IPS DF 19.7 (cell line): ENCODE measurements at regions not wholly inside any gene's neighbourhood (a gene's known extent, or its start where the extent isn't known, plus 50 kb on each side); places are given as distances from the start of the nearest gene placed in this dataset.

Experiments
- DNase-seq: peaks from one replicate; pipeline ENCODE4 v3.0.0-alpha.2; 2013; ENCODE audit warnings: low read depth, low spot score

DNA sequence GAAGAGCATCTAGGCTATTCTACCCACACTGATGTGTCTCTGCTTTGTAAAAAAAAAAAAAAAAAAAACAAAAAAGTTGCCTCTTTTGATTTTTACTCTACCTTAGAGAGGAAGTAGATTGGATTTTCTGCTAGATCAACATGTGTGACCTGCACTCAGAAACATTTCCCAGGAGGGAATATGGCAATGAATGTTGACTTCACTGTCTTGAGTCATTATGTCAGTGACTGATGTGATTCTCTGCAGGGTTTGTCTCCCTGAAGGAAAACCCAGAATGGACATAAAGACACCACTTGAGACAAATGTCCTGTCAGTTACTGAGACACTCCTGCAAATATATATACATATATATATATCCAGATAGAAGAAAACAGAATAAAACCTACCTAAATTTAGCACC is 370.3 kb downstream of the BMPER start:
- no peak for DNase-seq

- DNase-seq: no peak
Observed at GRCh38 chr7:34277016-34277802, 371.9 kb downstream of the BMPER start.

DNA sequence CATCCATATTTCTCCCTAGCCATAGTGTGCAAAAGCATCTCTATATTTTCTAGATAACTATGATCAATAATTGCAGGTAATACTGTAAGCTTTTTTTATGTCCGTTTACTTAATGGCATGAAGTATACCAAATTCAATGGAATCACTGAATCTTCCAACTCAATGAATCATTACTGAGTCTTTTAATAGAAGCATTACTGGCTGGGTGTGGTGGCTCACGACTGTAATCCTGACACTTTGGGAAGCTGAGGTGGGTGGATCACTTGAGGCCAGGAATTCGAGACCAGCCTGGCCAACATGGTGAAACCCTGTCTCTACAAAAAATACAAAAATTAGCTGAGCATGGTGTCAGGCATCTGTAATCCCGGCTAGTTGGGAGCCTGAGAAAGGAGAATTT is 372.5 kb downstream of the BMPER start:
- DNase-seq: no peak

GRCh38 chr7:34281260-34281659 is 375.9 kb downstream of the BMPER start:
- DNase-seq: no peak

- no peak for DNase-seq
Observed at GRCh38 chr7:34282271-34282670, 375.7 kb upstream of the NPSR1 start.

DNA sequence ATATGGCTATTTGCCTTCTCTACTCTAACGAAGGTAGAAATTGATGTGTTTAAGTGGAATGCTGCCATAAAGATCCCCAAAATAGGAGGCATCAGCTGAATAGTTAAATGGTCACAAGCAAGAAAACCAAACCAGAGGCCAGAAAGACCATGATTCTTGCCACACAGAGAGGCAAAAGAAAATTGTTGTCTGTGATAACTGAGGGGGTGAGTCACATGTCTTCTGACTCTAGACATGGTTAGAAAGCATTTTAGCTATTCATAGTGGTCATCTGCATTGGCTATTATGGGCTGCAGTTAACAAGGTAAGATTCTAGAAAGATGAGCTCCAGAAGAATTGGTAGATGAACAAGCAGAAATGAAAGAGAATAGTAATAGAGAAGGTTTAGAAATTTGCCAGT is 361.4 kb upstream of the NPSR1 start:
- no peak for DNase-seq

DNA sequence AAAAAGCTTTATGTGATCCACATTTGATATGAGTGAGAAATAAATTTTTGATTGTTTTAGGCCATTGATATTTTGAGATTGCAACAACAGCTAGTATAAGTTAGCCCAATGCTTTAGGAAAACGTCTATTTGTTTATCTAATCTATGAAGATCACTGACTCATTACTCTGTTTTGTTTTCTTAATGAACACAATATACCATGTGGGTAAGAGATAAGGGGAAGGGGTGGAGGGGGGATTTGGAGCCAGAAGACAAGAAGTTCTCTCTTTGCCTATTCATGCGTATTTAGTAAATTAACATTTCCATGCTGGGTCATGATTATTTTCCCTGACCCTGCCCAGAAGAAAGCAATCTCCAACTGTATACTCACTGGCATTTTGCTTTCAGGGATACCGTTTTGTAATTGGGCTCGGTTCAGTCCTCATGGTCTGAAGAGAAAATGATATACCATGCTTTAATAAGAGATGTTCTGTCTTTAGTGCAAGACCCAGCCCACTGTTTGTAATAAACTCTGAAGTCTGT is 359.5 kb upstream of the NPSR1 start:
- DNase-seq: no peak

- no peak for DNase-seq
Observed at GRCh38 chr7:34299066-34299465, 359.0 kb upstream of the NPSR1 start.

DNA sequence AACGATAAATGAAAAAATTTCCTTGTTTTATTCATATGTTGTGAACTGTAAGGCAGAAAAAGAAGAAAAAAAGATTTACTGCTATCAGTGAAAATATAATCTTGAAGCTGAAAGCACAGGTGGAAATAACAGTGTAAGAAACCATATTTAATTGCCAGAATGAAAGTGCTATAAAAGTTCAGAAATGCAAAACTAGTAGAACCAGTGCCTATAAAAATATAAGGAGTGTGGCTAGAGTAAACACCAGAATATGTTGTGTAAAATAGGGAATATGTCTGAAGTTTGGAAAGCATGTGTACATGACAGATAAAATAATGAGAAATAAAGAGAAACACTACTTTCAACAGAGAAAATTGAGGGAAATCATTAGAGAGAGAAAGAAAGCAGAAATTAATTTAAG is 350.5 kb upstream of the NPSR1 start:
- DNase-seq: no peak

GRCh38 chr7:34308595-34308994 is 349.4 kb upstream of the NPSR1 start:
- no peak for DNase-seq

- DNase-seq: no peak
Observed at GRCh38 chr7:34309116-34309515, 348.9 kb upstream of the NPSR1 start.

DNA sequence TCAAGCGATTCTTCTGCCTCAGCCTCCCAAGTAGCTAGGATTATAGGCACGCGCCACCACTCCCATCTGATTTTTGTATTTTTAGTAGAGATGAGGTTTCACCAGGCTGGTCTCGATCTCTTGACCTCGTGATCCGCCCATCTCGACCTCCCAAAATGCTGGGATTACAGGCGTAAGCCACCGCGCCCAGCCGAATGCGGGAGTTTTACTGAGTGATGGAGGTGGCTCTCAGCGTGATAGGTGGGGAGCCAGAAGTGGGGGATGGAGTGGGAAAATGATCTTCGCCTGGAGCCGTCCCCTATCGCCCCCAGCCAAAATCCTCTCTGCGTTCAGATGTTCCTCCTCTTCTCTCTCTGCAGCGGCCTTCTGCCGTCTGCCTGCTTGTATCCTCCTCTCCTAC is 348.4 kb upstream of the NPSR1 start:
- DNase-seq: no peak

DNA sequence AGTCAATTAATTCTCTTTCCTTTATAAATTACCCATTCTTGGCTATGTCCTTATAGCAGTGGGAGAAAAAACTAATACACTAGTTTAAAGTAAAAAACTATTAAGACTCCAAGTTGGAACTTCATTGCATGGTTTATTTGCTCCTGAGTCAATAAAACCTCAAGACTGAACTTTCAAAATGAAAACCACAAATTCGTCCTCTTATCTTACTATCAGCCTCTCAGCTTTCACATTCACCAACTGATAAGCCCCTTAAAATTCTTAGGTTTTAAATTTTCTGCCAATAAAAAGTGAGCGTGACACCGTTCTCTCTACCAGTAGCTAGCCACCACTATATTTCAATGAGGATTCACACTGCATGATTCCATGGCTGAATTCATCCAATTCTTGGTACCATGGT is 346.4 kb upstream of the NPSR1 start:
- no peak for DNase-seq

DNA sequence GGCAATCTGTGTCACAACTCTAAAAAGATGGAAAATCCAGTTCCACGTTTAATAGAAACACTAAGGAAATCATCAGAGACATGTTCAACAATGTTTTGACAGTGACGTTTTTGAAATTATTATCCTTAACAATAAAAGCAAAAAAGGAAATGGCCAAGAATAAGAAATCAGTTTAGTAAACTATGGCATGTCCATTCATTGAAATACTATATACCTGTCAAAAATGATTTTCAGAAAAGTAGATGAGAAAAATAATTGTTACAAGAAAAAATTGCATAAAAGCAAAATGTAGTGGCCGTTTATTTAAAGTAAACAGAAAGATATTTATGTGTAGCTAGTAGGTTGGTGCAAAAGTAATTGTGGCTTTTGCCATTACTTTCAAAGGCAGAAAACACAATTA is 345.4 kb upstream of the NPSR1 start:
- DNase-seq: no peak

GRCh38 chr7:34313289-34313688 is 344.7 kb upstream of the NPSR1 start:
- no peak for DNase-seq

DNA sequence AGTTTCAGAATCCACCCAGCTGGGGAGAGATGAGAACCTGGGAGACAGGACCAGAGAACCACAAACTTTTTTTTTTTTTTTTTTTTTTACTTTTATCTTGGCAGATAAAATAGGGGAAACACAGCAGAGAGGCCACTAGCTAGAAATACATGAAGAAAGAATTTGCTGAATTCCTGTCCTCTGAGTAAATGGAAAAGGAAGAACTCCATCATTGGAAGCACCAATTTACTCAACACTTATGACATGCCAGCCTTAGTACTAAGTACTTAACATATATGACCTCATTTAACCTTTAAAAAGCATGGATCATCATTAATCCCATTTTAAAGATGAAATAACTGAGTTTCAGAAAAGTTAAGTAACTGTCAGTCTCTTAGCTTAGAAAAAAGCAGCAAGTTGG is 343.0 kb upstream of the NPSR1 start:
- no peak for DNase-seq

- no peak for DNase-seq
Observed at GRCh38 chr7:34317039-34317438, 341.0 kb upstream of the NPSR1 start.

DNA sequence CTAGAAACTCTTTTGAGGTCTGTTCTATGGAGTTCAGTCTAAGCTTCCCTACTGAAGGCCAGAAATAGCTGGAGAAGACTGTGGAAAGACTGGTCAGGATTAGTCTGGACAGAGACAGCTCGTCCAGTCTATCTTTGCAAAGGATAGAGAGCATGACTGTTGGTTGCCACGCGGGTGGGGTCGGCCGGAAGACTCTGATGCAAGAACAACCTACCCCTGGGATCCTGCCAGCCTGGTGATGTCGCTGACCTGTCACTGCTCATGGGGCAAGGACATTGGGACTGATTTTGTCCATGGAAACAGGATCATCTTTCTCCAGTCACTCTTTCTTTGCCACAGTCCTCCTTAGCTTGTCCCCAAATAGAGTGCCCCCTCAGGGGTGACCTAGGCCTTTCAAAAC is 337.6 kb upstream of the NPSR1 start:
- no peak for DNase-seq

GRCh38 chr7:34320926-34321661 is 336.9 kb upstream of the NPSR1 start:
- no peak for DNase-seq

DNA sequence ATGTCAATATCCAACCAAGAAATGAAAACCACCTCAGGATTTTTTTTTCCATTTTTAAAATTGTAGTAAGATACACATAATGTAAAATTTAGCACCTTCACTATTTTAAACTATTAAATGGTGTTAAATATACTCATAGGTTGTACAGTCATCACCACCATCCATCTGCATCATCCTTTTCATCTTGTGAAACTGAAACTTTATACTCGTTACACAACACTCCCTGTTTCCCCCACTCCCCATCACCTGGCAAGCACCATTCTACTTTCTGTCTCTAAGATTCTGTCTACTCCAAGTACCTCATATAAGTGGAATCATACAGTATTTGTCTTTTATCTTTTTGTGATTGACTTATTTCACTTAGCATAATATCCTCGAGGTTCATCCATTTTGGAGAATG is 335.2 kb upstream of the NPSR1 start:
- DNase-seq: no peak

DNA sequence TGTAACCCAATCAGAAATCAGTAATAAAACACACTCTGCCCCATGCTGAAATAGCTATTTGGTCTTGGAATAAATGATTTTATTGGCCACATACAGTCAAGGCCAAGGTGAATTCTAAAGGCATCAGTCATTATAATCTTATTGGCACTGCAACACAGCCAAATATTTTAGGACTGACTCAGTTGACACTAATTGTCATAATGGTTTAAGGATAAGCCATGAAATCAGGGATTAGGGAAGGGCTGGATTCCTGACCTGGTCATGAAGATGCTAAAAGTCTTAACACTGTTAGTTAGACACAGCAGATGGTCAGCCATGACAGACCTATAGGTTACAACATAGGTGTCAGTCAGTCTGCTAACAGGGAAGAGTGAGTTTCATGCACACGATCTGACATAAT is 330.3 kb upstream of the NPSR1 start:
- DNase-seq: no peak

DNA sequence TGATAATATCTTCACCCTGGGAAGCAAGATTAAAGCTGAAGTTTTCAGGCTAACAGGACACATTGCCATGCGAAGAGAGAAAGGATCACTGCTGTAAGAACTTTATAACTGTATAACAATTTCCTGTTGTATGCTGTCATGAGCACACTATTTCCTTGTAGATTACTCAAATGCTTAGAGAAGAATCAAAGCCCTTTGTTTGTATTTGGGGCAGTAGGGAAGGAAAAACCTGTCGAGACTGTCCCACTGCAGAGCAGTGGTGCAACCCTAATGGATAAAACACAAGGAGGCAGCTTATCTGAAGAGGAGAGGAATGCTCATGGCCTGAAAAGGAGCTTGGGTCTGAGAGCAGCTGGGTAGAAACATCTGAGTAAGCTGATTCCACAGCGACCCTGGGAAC is 327.7 kb upstream of the NPSR1 start:
- DNase-seq: no peak

DNA sequence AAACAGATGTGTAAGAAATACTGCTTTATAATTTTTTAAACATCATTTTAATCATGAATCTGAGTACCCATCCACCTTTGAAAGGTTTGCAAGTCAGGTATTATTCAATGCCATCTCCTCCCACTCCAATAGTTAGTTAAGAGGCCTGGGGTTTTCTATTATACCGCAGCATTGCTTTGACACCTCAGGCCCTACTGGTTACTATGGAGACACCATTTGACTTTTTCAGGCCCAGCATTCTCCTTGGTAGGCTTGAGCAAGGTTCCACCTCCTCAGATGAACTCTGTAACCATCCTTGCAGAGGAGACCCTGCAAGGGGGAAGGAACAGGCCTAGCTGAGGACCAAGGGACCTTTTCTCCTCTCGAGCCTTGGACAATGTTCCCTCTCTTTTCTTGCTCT is 326.9 kb upstream of the NPSR1 start:
- DNase-seq: no peak
